HepG2 (cell line): ENCODE measurements at regions not wholly inside any gene's neighbourhood (a gene's known extent, or its start where the extent isn't known, plus 50 kb on each side); places are given as distances from the start of the nearest gene placed in this dataset.

Experiments
- ATAC-seq: fragments of 200-7000 bp; cut with Tn5 transposase; 3 replicates; pipeline ENCODE4 v1.9.1; 2020; ENCODE audit warnings: mild to moderate bottlenecking, moderate library complexity
- BruUV-seq: library from RNA; stranded (reverse); fragments of 400-500 nt; replicated peaks from 2 replicates; lab custom pipeline; 2021; lab: Mats Ljungman, UMichigan
- CTCF ChIA-PET: fragments of 300-600 bp; formaldehyde crosslinking; extraction: SDS; loops from one replicate; lab custom pipeline; 2021; ENCODE audit warnings: low total read pairs, inconsistent platforms, low intra/inter-chr PET ratio; lab: Yijun Ruan, JAX
- POLR2A ChIA-PET: fragments of 350-600 bp; sonication (Branson Sonifier 250); formaldehyde crosslinking; loops from one replicate; lab custom pipeline; 2020; ENCODE audit warnings: antibody characterized with exemption, inconsistent platforms; lab: Yijun Ruan, JAX
- DNase-seq: peaks from one replicate; pipeline ENCODE4 v3.0.0-alpha.2; 2015; ENCODE audit warnings: low spot score
- FAIRE-seq: peaks from 3 replicates; lab custom pipeline; 2011; peaks lifted over from hg19 to GRCh38; lab: Jason Lieb, UNC
- H2AFZ ChIP-seq: one replicate; pipeline ENCODE4 v1.6.1; 2011; ENCODE audit warnings: low read length, inconsistent platforms
- H3K27ac ChIP-seq: fragments of 300-600 bp; 3 replicates; pipeline ENCODE4 v1.8.0; 2011; ENCODE audit warnings: mixed run types, mild to moderate bottlenecking, mixed read lengths, low read length, inconsistent platforms; ENCODE audit not compliant: insufficient read depth; ENCODE audit errors: extremely low read length
- H3K27me3 ChIP-seq, 2 experiments: fragments of 200-600 bp in 1 of 2; 2 replicates in 1 of 2; 3 replicates in 1 of 2; pipeline versions ENCODE4 v1.6.0 to v1.8.0; 2011; ENCODE audit warnings: low read length in 2 of 2, mild to moderate bottlenecking in 2 of 2, moderate library complexity in 2 of 2, inconsistent platforms in 1 of 2; ENCODE audit not compliant: insufficient read depth in 2 of 2, control insufficient read depth in 1 of 2
- H3K36me3 ChIP-seq, 2 experiments: fragments of 200-600 bp in 1 of 2; replicated peaks in 1 of 2; 2 replicates in 1 of 2; 3 replicates in 1 of 2; pipeline versions ENCODE4 v1.5.1 to v1.8.0; 2011; ENCODE audit warnings: low read length in 2 of 2, inconsistent platforms in 1 of 2; ENCODE audit not compliant: insufficient read depth in 2 of 2, control insufficient read depth in 1 of 2
- H3K4me1 ChIP-seq: 2 replicates; pipeline ENCODE4 v1.5.1; 2012; ENCODE audit warnings: low read length, inconsistent platforms; ENCODE audit not compliant: insufficient read depth
- H3K4me2 ChIP-seq: 2 replicates; pipeline ENCODE4 v1.6.0; 2011; ENCODE audit warnings: low read depth, low read length, inconsistent platforms
- H3K4me3 ChIP-seq, 3 experiments: fragments of 200-600 bp in 1 of 3; sonication (generic), shearing (Covaris generic) in 1 of 3; replicated peaks in 1 of 3; 2 replicates each; pipeline ENCODE4 v1.5.1; 2011 to 2016; ENCODE audit warnings: low read length in 3 of 3, inconsistent platforms in 2 of 3, low read depth in 2 of 3, mild to moderate bottlenecking in 2 of 3, control low read depth in 1 of 3, mixed read lengths in 1 of 3; ENCODE audit not compliant: insufficient read depth in 1 of 3
- H3K79me2 ChIP-seq: one replicate; pipeline ENCODE4 v1.6.1; 2011; ENCODE audit warnings: low read length, inconsistent platforms; ENCODE audit not compliant: insufficient read depth
- H3K9ac ChIP-seq: 2 replicates; pipeline ENCODE4 v1.6.0; 2011; ENCODE audit warnings: mild to moderate bottlenecking, low read depth, low read length, inconsistent platforms; ENCODE audit not compliant: insufficient read depth
- H3K9me3 ChIP-seq: 2 replicates; pipeline ENCODE4 v1.5.1; 2012; ENCODE audit warnings: mild to moderate bottlenecking, low read length
- H4K20me1 ChIP-seq: 2 replicates; pipeline ENCODE4 v1.6.0; 2011; ENCODE audit warnings: inconsistent platforms, mild to moderate bottlenecking, low read length, moderate library complexity; ENCODE audit not compliant: insufficient read depth
- ATF6 ChIP-seq: sonication (generic); formaldehyde crosslinking; conservative IDR thresholded peaks from 2 replicates; pipeline ENCODE4 v1.4.0; 2020; ENCODE audit warnings: missing genetic modification reagents
- BORCS8-MEF2B ChIP-seq: sonication (generic); formaldehyde crosslinking; IDR thresholded peaks from 2 replicates; pipeline ENCODE4 v1.8.0; 2022; ENCODE audit warnings: mild to moderate bottlenecking, missing genetic modification reagents
- HNRNPK ChIP-seq: fragments of 200-400 bp; formaldehyde crosslinking; IDR thresholded peaks from 2 replicates; pipeline ENCODE4 v1.6.1; 2018; ENCODE audit warnings: low read length, low read depth, moderate library complexity, mild to moderate bottlenecking; ENCODE audit not compliant: poor library complexity, severe bottlenecking
- KLF9 ChIP-seq: IDR thresholded peaks from 2 replicates; pipeline ENCODE4 v1.6.1; 2016; ENCODE audit warnings: low read depth
- TERF1 ChIP-seq: sonication (generic); formaldehyde crosslinking; IDR thresholded peaks from 2 replicates; pipeline ENCODE4 v1.8.0; 2022; ENCODE audit warnings: mild to moderate bottlenecking, missing genetic modification reagents, moderate library complexity
- TMF1 ChIP-seq: sonication (generic); formaldehyde crosslinking; IDR thresholded peaks from 2 replicates; pipeline ENCODE4 v1.8.1; 2022; ENCODE audit warnings: low read depth, missing genetic modification reagents
- TRIM24 ChIP-seq: sonication (generic); formaldehyde crosslinking; IDR thresholded peaks from 2 replicates; pipeline ENCODE4 v1.8.0; 2022; ENCODE audit warnings: mild to moderate bottlenecking, missing genetic modification reagents
- ZNF20 ChIP-seq: sonication (generic); formaldehyde crosslinking; IDR thresholded peaks from 2 replicates; pipeline ENCODE4 v1.4.0; 2020; ENCODE audit warnings: mild to moderate bottlenecking, moderate library complexity, missing genetic modification reagents
- ZNF572 ChIP-seq: sonication (generic); formaldehyde crosslinking; IDR thresholded peaks from 2 replicates; pipeline ENCODE4 v1.5.1; 2020; ENCODE audit warnings: mild to moderate bottlenecking, missing genetic modification reagents
- ZNF816 ChIP-seq: sonication (generic); formaldehyde crosslinking; IDR thresholded peaks from 2 replicates; pipeline ENCODE4 v1.8.0; 2022; ENCODE audit warnings: missing genetic modification reagents, mild to moderate bottlenecking, borderline replicate concordance
- in situ Hi-C: cut with HindIII; loops from 2 replicates; pipeline ENCODE4 v1.10.0; 2017; ENCODE audit warnings: low pct_unique_long_range_greater_than_20kb; ENCODE audit not compliant: extremely low pct_ligation_motif_present
- intact Hi-C: fragments of 100-400 bp; cut with micrococcal nuclease; formaldehyde crosslinking; loops from one replicate; pipeline ENCODE4 v1.10.0; 2022; ENCODE audit not compliant: unreplicated experiment

GRCh38 chr6:106844930-106845329, 129.6 kb downstream of the CD24 start:
- ATAC-seq = no peak
- FAIRE-seq = no peak

More at GRCh38 chr6:106844930-106845329, 129.6 kb downstream of the CD24 start:
- BruUV-seq = no TSS peak
- peaks cover 0 to 6% of the 10 kb centered on the region in 2 experiments; a peak in 1 of 5 replicates for H3K27me3 ChIP-seq
- no peak for TF ChIP-seq TRIM24 (CRISPR knock-in tag)
- no peak for TF ChIP-seq ATF6 (CRISPR knock-in tag)
- no peak for TF ChIP-seq ZNF20
- TF ChIP-seq BORCS8-MEF2B (CRISPR knock-in tag) = no peak
- TF ChIP-seq ZNF816 (CRISPR knock-in tag) = no peak
- TF ChIP-seq TERF1 (CRISPR knock-in tag) = no peak
- TF ChIP-seq ZNF572 (CRISPR knock-in tag) = no peak
- no peak for TF ChIP-seq TMF1 (CRISPR knock-in tag)
- TF ChIP-seq KLF9 (CRISPR knock-in tag) = no peak
- TF ChIP-seq HNRNPK = no peak
- TF ChIP-seq, all 625 proteins: peak for 0
- in situ Hi-C loops (no loop called here), intact Hi-C loops (no loop called here)
- Histone ChIP-seq H3K4me3 (no peak overlapping the region), H3K9me3 (no peaks in the 10 kb centered on the region), H3K27ac (no peak overlapping the region), H3K9ac (no peak overlapping the region), H3K4me1 (no peaks in the 10 kb centered on the region), H4K20me1 (no peaks in the 10 kb centered on the region), H3K36me3 (no peaks in the 10 kb centered on the region), H3K79me2 (no peaks in the 10 kb centered on the region), H2AFZ (no peak overlapping the region), H3K4me2 (no peak overlapping the region)
- no peak for DNase-seq
- ChIA-PET POLR2A (no interaction called here), CTCF (no interaction called here)
